Upper lobe of right lung (tissue), 1 donor: ENCODE measurements at regions not wholly inside any gene's neighbourhood (a gene's known extent, or its start where the extent isn't known, plus 50 kb on each side); places are given as distances from the start of the nearest gene placed in this dataset.

Experiments
- ATAC-seq: fragments of 200-7000 bp; cut with Tn5 transposase; one replicate; pipeline ENCODE4 v1.9.1; 2020; ENCODE audit warnings: mild to moderate bottlenecking, moderate library complexity
- DNase-seq: peaks from one replicate; pipeline ENCODE4 v3.0.0-alpha.2; 2020
- H3K27ac ChIP-seq: fragments of 200-600 bp; one replicate; pipeline ENCODE4 v1.8.0; 2022
- H3K27me3 ChIP-seq: fragments of 200-600 bp; one replicate; pipeline ENCODE4 v1.8.0; 2022; ENCODE audit warnings: mild to moderate bottlenecking
- H3K36me3 ChIP-seq: fragments of 200-600 bp; one replicate; pipeline ENCODE4 v1.8.0; 2022
- H3K4me1 ChIP-seq: fragments of 200-600 bp; one replicate; pipeline ENCODE4 v1.8.0; 2022
- H3K4me3 ChIP-seq: fragments of 200-600 bp; one replicate; pipeline ENCODE4 v1.8.0; 2022; ENCODE audit warnings: mild to moderate bottlenecking
- H3K9me3 ChIP-seq: fragments of 200-600 bp; one replicate; pipeline ENCODE4 v1.8.0; 2022
- intact Hi-C: fragments of 100-400 bp; cut with DNase I; formaldehyde crosslinking; loops from one replicate; pipeline ENCODE4 v1.11.0; 2022
- TF ChIP-seq, protein P1 (sequence below): fragments of 200-600 bp; IDR thresholded peaks from one replicate; pipeline ENCODE4 v1.8.0; 2022; ENCODE audit warnings: antibody characterized with exemption
- donor health status: DM: no; HTN: yes; CAD: no; lungs with severe emphysema.

- Histone ChIP-seq H3K9me3 (no peaks in the 10 kb centered on the region), H3K27me3 (no peaks in the 10 kb centered on the region), H3K4me3 (no peak overlapping the region), H3K27ac (no peak overlapping the region), H3K36me3 (no peaks in the 10 kb centered on the region), H3K4me1 (no peaks in the 10 kb centered on the region)
- TF ChIP-seq, protein P1, sequence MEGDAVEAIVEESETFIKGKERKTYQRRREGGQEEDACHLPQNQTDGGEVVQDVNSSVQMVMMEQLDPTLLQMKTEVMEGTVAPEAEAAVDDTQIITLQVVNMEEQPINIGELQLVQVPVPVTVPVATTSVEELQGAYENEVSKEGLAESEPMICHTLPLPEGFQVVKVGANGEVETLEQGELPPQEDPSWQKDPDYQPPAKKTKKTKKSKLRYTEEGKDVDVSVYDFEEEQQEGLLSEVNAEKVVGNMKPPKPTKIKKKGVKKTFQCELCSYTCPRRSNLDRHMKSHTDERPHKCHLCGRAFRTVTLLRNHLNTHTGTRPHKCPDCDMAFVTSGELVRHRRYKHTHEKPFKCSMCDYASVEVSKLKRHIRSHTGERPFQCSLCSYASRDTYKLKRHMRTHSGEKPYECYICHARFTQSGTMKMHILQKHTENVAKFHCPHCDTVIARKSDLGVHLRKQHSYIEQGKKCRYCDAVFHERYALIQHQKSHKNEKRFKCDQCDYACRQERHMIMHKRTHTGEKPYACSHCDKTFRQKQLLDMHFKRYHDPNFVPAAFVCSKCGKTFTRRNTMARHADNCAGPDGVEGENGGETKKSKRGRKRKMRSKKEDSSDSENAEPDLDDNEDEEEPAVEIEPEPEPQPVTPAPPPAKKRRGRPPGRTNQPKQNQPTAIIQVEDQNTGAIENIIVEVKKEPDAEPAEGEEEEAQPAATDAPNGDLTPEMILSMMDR, result no peak
- intact Hi-C loops, result no loop called here
- no peak for ATAC-seq
- DNase-seq, result no peak
Observed at GRCh38 chr3:117264204-117264994, 554.8 kb downstream of the TUSC7 start.

- DNase-seq (no peak), ATAC-seq (no peak)
- no peaks in the 10 kb centered on the region for H3K27me3 ChIP-seq
- H3K36me3 ChIP-seq, result no peaks in the 10 kb centered on the region
- no peak overlapping the region for H3K4me3 ChIP-seq
- intact Hi-C loops, result no loop called here
- H3K27ac ChIP-seq, result no peak overlapping the region
- H3K9me3 ChIP-seq, result no peaks in the 10 kb centered on the region
- TF ChIP-seq, protein P1, result no peak
- H3K4me1 ChIP-seq, result no peaks in the 10 kb centered on the region
Observed at GRCh38 chr3:117266806-117267205, 557.2 kb downstream of the TUSC7 start.

- Histone ChIP-seq H3K27ac (no peak overlapping the region), H3K4me1 (no peaks in the 10 kb centered on the region), H3K27me3 (no peaks in the 10 kb centered on the region), H3K4me3 (no peak overlapping the region), H3K9me3 (no peaks in the 10 kb centered on the region), H3K36me3 (no peaks in the 10 kb centered on the region)
- DNase-seq, result no peak
- ATAC-seq, result no peak
- intact Hi-C loops, result no loop called here
- TF ChIP-seq, protein P1, result no peak
Observed at GRCh38 chr3:117268318-117268717, 558.7 kb downstream of the TUSC7 start.

GRCh38 chr3:117272274-117272673, 562.7 kb downstream of the TUSC7 start:
- Histone ChIP-seq H3K4me1 (no peaks in the 10 kb centered on the region), H3K27me3 (no peaks in the 10 kb centered on the region), H3K27ac (no peak overlapping the region), H3K36me3 (no peaks in the 10 kb centered on the region), H3K9me3 (no peaks in the 10 kb centered on the region), H3K4me3 (no peak overlapping the region)
- TF ChIP-seq, protein P1, result no peak
- DNase-seq (no peak), ATAC-seq (no peak)
- intact Hi-C loops, result no loop called here

DNA sequence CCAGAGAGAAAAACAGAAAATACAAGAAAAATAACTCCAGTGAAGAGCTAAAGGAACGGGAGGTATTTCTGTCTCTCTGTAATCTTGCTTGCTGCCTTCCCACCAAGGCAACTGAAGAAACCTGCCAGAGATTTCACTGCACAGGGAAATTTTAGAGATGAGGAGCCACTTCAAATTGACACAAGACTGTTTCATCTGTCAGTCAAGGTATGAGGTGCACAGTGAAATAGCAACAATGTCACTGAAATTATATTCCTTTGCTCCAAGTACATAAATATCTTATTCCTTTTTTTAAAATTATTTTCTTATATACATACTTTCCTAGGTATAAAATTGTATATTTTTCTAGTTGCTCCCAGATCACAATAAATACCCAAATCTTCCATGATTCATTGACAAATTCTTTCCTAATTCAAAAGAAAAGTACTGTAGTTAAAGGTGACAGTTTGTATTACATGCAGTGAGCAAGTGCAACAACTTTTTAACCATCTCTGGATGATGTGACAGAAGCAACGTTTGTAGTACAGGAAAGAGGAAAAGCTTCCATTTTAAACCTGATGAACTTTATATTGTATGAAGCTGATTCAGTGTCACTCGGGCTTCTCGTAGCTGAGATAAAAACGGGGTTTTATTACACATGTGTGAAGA, 563.4 kb downstream of the TUSC7 start:
- H3K36me3 ChIP-seq, result no peaks in the 10 kb centered on the region
- intact Hi-C loops, result no loop called here
- no peaks in the 10 kb centered on the region for H3K27me3 ChIP-seq
- no peak for ATAC-seq
- no peaks in the 10 kb centered on the region for H3K4me1 ChIP-seq
- no peak overlapping the region for H3K4me3 ChIP-seq
- H3K27ac ChIP-seq, result no peak overlapping the region
- no peaks in the 10 kb centered on the region for H3K9me3 ChIP-seq
- TF ChIP-seq, protein P1, result no peak
- DNase-seq, result no peak
